ENCODE measurements at regions not wholly inside any gene's neighbourhood (a gene's known extent, or its start where the extent isn't known, plus 50 kb on each side); places are given as distances from the start of the nearest gene placed in this dataset.

GRCh38 chr13:59519819-59520218 lies 643.9 kb downstream of the DIAPH3 start:
- H3K4me1 ChIP-seq (ENCODE audit: insufficient read depth, low read length, poor library complexity, severe bottlenecking) = no peaks in the 10 kb centered on the region
- H3K9me3 ChIP-seq (ENCODE audit: low read depth, low read length, poor library complexity, severe bottlenecking) = no peaks in the 10 kb centered on the region
- no TSS peak for BruUV-seq (replicated peaks)
- CTCF ChIA-PET = no interaction called here
- intact Hi-C loops (cut with micrococcal nuclease; ENCODE audit: unreplicated experiment) = no loop called here
- H3K27ac ChIP-seq (ENCODE audit: low read depth, low read length, poor library complexity, severe bottlenecking) = no peak overlapping the region
- no peaks in the 10 kb centered on the region for H3K27me3 ChIP-seq (replicated peaks; ENCODE audit: insufficient read depth, low read depth, low read length, poor library complexity)
- no peak for DNase-seq (ENCODE audit: low spot score)
- H3K36me3 ChIP-seq (ENCODE audit: insufficient read depth, low read length, poor library complexity, severe bottlenecking) = no peaks in the 10 kb centered on the region
- TF ChIP-seq EZH2 (IDR thresholded peaks at IDR 0.05; ENCODE audit: borderline replicate concordance, low read depth, low read length, poor library complexity, severe bottlenecking) (no peak), CTCF (conservative IDR thresholded peaks at IDR 0.05; ENCODE audit: low read depth, low read length) (no peak)
- POLR2A ChIA-PET (ENCODE audit: low non-redundant PET) = no interaction called here
- no peak overlapping the region for H3K4me3 ChIP-seq (ENCODE audit: low read depth, low read length, poor library complexity, severe bottlenecking)

- BruUV-seq (replicated peaks) = no TSS peak
Observed at GRCh38 chr13:59521549-59521948, 642.2 kb downstream of the DIAPH3 start.

GRCh38 chr13:59522652-59523051 lies 641.1 kb downstream of the DIAPH3 start:
- no TSS peak for BruUV-seq (replicated peaks)
- Histone ChIP-seq H3K27ac (ENCODE audit: low read depth, low read length, poor library complexity, severe bottlenecking) (no peak overlapping the region), H3K4me1 (ENCODE audit: insufficient read depth, low read length, poor library complexity, severe bottlenecking) (no peaks in the 10 kb centered on the region), H3K27me3 (replicated peaks; ENCODE audit: insufficient read depth, low read depth, low read length, poor library complexity) (no peaks in the 10 kb centered on the region), H3K36me3 (ENCODE audit: insufficient read depth, low read length, poor library complexity, severe bottlenecking) (no peaks in the 10 kb centered on the region), H3K9me3 (ENCODE audit: low read depth, low read length, poor library complexity, severe bottlenecking) (no peaks in the 10 kb centered on the region), H3K4me3 (ENCODE audit: low read depth, low read length, poor library complexity, severe bottlenecking) (no peak overlapping the region)
- DNase-seq (ENCODE audit: low spot score) = no peak
- ChIA-PET CTCF (no interaction called here), POLR2A (ENCODE audit: low non-redundant PET) (no interaction called here)
- TF ChIP-seq CTCF (conservative IDR thresholded peaks at IDR 0.05; ENCODE audit: low read depth, low read length) (no peak), EZH2 (IDR thresholded peaks at IDR 0.05; ENCODE audit: borderline replicate concordance, low read depth, low read length, poor library complexity, severe bottlenecking) (no peak)
- intact Hi-C loops (cut with micrococcal nuclease; ENCODE audit: unreplicated experiment) = no loop called here

More at GRCh38 chr13:59521549-59521948, 642.2 kb downstream of the DIAPH3 start:
- Histone ChIP-seq H3K36me3 (ENCODE audit: insufficient read depth, low read length, poor library complexity, severe bottlenecking) (no peaks in the 10 kb centered on the region), H3K4me1 (ENCODE audit: insufficient read depth, low read length, poor library complexity, severe bottlenecking) (no peaks in the 10 kb centered on the region), H3K27me3 (replicated peaks; ENCODE audit: insufficient read depth, low read depth, low read length, poor library complexity) (no peaks in the 10 kb centered on the region), H3K27ac (ENCODE audit: low read depth, low read length, poor library complexity, severe bottlenecking) (no peak overlapping the region), H3K4me3 (ENCODE audit: low read depth, low read length, poor library complexity, severe bottlenecking) (no peak overlapping the region), H3K9me3 (ENCODE audit: low read depth, low read length, poor library complexity, severe bottlenecking) (no peaks in the 10 kb centered on the region)
- DNase-seq (ENCODE audit: low spot score) = no peak
- intact Hi-C loops (cut with micrococcal nuclease; ENCODE audit: unreplicated experiment) = no loop called here
- ChIA-PET CTCF (no interaction called here), POLR2A (ENCODE audit: low non-redundant PET) (no interaction called here)
- no peak for TF ChIP-seq CTCF (conservative IDR thresholded peaks at IDR 0.05; ENCODE audit: low read depth, low read length)
- TF ChIP-seq EZH2 (IDR thresholded peaks at IDR 0.05; ENCODE audit: borderline replicate concordance, low read depth, low read length, poor library complexity, severe bottlenecking) = no peak

Data from A673 (cell line).